OCI-LY7 (cell line): ENCODE measurements at regions not wholly inside any gene's neighbourhood (a gene's known extent, or its start where the extent isn't known, plus 50 kb on each side); places are given as distances from the start of the nearest gene placed in this dataset.

Source experiments
- BruUV-seq: library from RNA; stranded (reverse); fragments of 400-500 nt; replicated peaks from 2 replicates; lab custom pipeline; 2021; lab: Mats Ljungman, UMichigan
- CTCF ChIA-PET: fragments of 300-600 bp; sonication (Branson Sonifier 250); formaldehyde crosslinking; loops from one replicate; lab custom pipeline; 2022; ENCODE audit warnings: antibody characterized with exemption; ENCODE audit not compliant: unreplicated experiment; lab: Charles Lee
- POLR2A ChIA-PET: fragments of 300-600 bp; sonication (Branson Sonifier 250); formaldehyde crosslinking; loops from one replicate; lab custom pipeline; 2022; ENCODE audit warnings: antibody characterized with exemption; lab: Charles Lee
- DNase-seq: peaks from one replicate; pipeline ENCODE4 v3.0.0-alpha.2; 2015; ENCODE audit warnings: low spot score
- H2AFZ ChIP-seq: fragments of 200-600 bp; sonication (generic), shearing (Covaris generic); 2 replicates; pipeline ENCODE4 v1.6.1; 2014; ENCODE audit warnings: mild to moderate bottlenecking, antibody characterized with exemption, low read length, moderate library complexity
- H3K27ac ChIP-seq: fragments of 200-600 bp; sonication (generic); 2 replicates; pipeline ENCODE4 v1.5.1; 2014; ENCODE audit warnings: mixed run types, low read depth, mild to moderate bottlenecking, moderate library complexity, low read length, inconsistent platforms; ENCODE audit not compliant: poor library complexity, severe bottlenecking
- H3K36me3 ChIP-seq: fragments of 200-600 bp; sonication (generic); 2 replicates; pipeline ENCODE4 v1.6.1; 2014; ENCODE audit warnings: mild to moderate bottlenecking, antibody characterized with exemption, low read length, moderate library complexity, mixed read lengths; ENCODE audit not compliant: insufficient read depth
- H3K4me1 ChIP-seq: fragments of 200-600 bp; sonication (generic); 2 replicates; pipeline ENCODE4 v1.5.1; 2014; ENCODE audit warnings: mild to moderate bottlenecking, low read length; ENCODE audit not compliant: insufficient read depth, poor library complexity, severe bottlenecking
- H3K4me2 ChIP-seq: fragments of 200-600 bp; sonication (generic); 2 replicates; pipeline ENCODE4 v1.6.1; 2014; ENCODE audit warnings: mild to moderate bottlenecking, low read length
- H3K4me3 ChIP-seq: fragments of 200-600 bp; sonication (generic); 2 replicates; pipeline ENCODE4 v1.5.1; 2014; ENCODE audit warnings: mild to moderate bottlenecking, low read depth, low read length; ENCODE audit not compliant: poor library complexity, severe bottlenecking
- H3K79me2 ChIP-seq: fragments of 200-600 bp; sonication (generic); 2 replicates; pipeline ENCODE4 v1.6.1; 2016; ENCODE audit warnings: low read depth, mild to moderate bottlenecking, low read length, moderate library complexity, mixed read lengths; ENCODE audit not compliant: insufficient read depth
- H3K9me2 ChIP-seq: fragments of 200-600 bp; sonication (generic); 2 replicates; pipeline ENCODE4 v1.6.1; 2016; ENCODE audit warnings: mild to moderate bottlenecking, low read length, mixed read lengths; ENCODE audit not compliant: insufficient read depth
- H3K9me3 ChIP-seq: fragments of 200-600 bp; sonication (generic); 2 replicates; pipeline ENCODE4 v1.6.1; 2014; ENCODE audit warnings: mild to moderate bottlenecking, mixed run types, low read length, mixed read lengths
- H4K20me1 ChIP-seq: fragments of 200-600 bp; sonication (generic); 2 replicates; pipeline ENCODE4 v1.6.1; 2014; ENCODE audit warnings: mild to moderate bottlenecking, antibody characterized with exemption, low read length, moderate library complexity, mixed read lengths; ENCODE audit not compliant: insufficient read depth
- EZH2phosphoT487 ChIP-seq: fragments of 200-600 bp; sonication (generic); IDR thresholded peaks from 2 replicates; pipeline ENCODE4 v1.6.1; 2018; ENCODE audit warnings: low read depth, borderline replicate concordance, mild to moderate bottlenecking, mixed run types, antibody characterized with exemption, low read length, moderate library complexity, mixed read lengths
- intact Hi-C: fragments of 100-400 bp; cut with micrococcal nuclease; formaldehyde crosslinking; loops from one replicate; pipeline ENCODE4 v1.10.0; 2022; ENCODE audit not compliant: unreplicated experiment
- TF ChIP-seq, protein P1 (sequence below): fragments of 200-600 bp; sonication (generic); conservative IDR thresholded peaks from 2 replicates; pipeline ENCODE4 v1.5.1; 2014; ENCODE audit warnings: mild to moderate bottlenecking, antibody characterized with exemption, low read length, moderate library complexity, mixed read lengths

GRCh38 chr18:55054021-55054990 lies 95.0 kb upstream of the CCDC68 start:
- TF ChIP-seq EZH2phosphoT487, result no peak
- TF ChIP-seq, protein P1, sequence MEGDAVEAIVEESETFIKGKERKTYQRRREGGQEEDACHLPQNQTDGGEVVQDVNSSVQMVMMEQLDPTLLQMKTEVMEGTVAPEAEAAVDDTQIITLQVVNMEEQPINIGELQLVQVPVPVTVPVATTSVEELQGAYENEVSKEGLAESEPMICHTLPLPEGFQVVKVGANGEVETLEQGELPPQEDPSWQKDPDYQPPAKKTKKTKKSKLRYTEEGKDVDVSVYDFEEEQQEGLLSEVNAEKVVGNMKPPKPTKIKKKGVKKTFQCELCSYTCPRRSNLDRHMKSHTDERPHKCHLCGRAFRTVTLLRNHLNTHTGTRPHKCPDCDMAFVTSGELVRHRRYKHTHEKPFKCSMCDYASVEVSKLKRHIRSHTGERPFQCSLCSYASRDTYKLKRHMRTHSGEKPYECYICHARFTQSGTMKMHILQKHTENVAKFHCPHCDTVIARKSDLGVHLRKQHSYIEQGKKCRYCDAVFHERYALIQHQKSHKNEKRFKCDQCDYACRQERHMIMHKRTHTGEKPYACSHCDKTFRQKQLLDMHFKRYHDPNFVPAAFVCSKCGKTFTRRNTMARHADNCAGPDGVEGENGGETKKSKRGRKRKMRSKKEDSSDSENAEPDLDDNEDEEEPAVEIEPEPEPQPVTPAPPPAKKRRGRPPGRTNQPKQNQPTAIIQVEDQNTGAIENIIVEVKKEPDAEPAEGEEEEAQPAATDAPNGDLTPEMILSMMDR, result no peak
- Histone ChIP-seq H3K9me3 (no peaks in the 10 kb centered on the region), H3K4me2 (no peak overlapping the region), H3K9me2 (no peaks in the 10 kb centered on the region), H3K27ac (no peak overlapping the region), H2AFZ (no peak overlapping the region), H3K4me1 (no peaks in the 10 kb centered on the region), H4K20me1 (no peaks in the 10 kb centered on the region), H3K4me3 (no peak overlapping the region), H3K79me2 (no peaks in the 10 kb centered on the region), H3K36me3 (no peaks in the 10 kb centered on the region)
- no TSS peak for BruUV-seq
- no peak for DNase-seq
- ChIA-PET CTCF (no interaction called here), POLR2A (no interaction called here)
- intact Hi-C loops, result no loop called here

- Histone ChIP-seq H4K20me1 (no peaks in the 10 kb centered on the region), H3K9me2 (no peaks in the 10 kb centered on the region), H2AFZ (no peak overlapping the region), H3K9me3 (no peaks in the 10 kb centered on the region), H3K4me2 (no peak overlapping the region), H3K4me1 (no peaks in the 10 kb centered on the region), H3K27ac (no peak overlapping the region), H3K4me3 (no peak overlapping the region), H3K79me2 (no peaks in the 10 kb centered on the region), H3K36me3 (no peaks in the 10 kb centered on the region)
- DNase-seq, result no peak
- intact Hi-C loops, result no loop called here
- CTCF ChIA-PET, result no interaction called here
- BruUV-seq, result no TSS peak
- POLR2A ChIA-PET, result no interaction called here
- TF ChIP-seq EZH2phosphoT487, result no peak
- TF ChIP-seq, protein P1, result no peak
Observed at GRCh38 chr18:55048892-55049291, 89.6 kb upstream of the CCDC68 start.

DNA sequence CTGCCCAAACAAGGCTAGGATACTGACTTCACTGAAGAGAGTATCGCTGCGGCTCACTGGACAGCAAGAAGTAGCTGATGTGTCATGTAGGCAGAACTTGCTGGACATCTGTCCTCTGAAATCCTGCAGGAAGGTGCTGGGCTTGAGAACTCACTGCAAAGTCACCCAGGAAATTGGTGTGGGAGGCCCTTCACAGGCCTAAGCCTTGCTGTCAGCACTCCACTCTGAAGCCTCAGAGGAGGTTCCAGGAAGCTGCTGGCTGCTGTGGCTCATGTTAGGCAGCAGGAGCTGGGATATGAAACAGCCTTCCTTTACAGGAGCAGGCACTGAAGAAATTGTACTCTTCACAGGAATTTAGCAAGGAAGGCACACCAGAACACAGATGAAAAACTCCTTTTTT lies 88.3 kb upstream of the CCDC68 start:
- CTCF ChIA-PET, result no interaction called here
- Histone ChIP-seq H3K79me2 (no peaks in the 10 kb centered on the region), H3K4me1 (no peaks in the 10 kb centered on the region), H3K9me2 (no peaks in the 10 kb centered on the region), H2AFZ (no peak overlapping the region), H3K27ac (no peak overlapping the region), H3K36me3 (no peaks in the 10 kb centered on the region), H3K9me3 (no peaks in the 10 kb centered on the region), H3K4me2 (no peak overlapping the region), H3K4me3 (no peak overlapping the region), H4K20me1 (no peaks in the 10 kb centered on the region)
- no TSS peak for BruUV-seq
- no peak for DNase-seq
- intact Hi-C loops, result no loop called here
- TF ChIP-seq EZH2phosphoT487, result no peak
- TF ChIP-seq, protein P1, result no peak
- POLR2A ChIA-PET, result no interaction called here
